ENCODE measurements at regions not wholly inside any gene's neighbourhood (a gene's known extent, or its start where the extent isn't known, plus 50 kb on each side); places are given as distances from the start of the nearest gene placed in this dataset.

DNA sequence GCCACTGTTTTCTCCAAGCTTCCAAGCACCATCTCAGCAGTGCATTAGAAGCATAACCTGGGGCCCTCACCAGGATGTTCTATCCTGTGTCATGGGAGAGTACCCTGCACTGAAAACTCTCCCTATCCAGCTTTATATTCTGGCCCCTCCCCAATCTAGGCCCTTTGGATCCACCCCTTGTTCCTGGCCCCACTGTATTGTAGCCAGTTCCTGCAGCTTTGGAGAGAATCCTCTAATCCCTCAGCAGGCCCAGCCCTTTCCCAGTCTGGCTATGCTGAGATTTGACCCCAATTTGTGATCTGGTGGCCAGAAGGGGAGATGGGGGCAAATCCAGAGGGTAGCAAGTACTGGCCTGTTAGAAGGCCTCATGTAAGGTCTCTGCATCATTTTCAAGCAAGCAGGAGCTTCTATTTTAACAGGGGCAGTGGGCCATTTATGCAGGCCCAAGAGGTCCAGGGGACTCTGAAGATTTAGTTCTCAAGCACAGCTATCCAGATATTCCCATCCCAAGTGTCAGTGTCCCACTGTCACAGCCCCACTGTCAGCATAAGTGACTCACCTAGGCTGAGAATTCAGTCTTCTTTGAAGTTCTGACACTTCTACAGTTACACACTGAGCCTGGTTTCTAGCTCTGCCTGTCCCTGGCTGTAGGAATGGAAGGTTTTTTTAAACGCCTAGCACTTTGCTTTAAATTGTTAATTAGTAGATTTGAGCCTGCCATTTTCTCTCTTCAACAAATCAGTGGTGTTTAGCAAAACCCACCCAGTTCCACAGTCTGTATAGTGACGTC is 589.5 kb upstream of the CADM1 start:
- intact Hi-C loops (cut with DNase I) = no loop called here
- DNase-seq (ENCODE audit: low spot score) = no peak
- ATAC-seq = no peak

DNA sequence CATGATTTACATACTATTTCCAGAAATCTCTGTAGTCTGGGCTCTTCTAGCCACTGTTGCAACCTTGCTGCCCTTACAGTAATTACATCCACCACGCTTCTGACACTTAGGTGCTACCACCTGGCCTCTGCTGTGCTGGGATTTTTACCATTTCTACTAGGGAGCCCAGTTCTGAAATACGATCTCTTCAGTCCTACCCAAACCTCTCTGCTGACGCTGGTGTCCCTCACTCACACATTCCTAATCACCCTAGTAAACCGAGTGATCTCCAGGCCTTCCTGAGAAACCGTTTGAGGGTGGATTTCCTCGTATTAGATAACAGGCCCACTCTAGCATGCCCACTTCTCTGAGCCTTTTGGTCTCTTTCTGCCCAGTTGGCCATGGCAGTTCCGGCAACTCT is 588.9 kb upstream of the CADM1 start:
- intact Hi-C loops (cut with DNase I) = no loop called here
- DNase-seq (ENCODE audit: low spot score) = no peak
- no peak for ATAC-seq

DNA sequence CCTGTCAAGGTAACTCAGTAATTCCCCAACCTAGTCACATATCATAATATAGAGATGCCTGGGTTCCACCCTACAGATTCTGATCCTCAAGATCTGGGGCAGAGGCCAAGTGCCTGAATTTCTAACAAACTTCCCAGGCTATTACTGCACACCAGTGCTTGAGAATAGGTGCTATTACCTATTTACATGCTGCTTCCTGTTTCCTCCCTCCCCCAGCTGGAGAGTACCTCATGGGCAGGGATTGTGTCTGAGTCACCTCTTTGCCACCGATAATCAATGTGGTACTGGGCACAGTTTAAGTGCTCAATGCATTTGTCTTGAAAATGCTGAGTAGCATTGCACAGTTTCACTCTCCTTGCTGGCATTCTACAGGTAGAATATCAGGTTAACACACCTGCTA is 582.2 kb upstream of the CADM1 start:
- no peak for ATAC-seq

DNA sequence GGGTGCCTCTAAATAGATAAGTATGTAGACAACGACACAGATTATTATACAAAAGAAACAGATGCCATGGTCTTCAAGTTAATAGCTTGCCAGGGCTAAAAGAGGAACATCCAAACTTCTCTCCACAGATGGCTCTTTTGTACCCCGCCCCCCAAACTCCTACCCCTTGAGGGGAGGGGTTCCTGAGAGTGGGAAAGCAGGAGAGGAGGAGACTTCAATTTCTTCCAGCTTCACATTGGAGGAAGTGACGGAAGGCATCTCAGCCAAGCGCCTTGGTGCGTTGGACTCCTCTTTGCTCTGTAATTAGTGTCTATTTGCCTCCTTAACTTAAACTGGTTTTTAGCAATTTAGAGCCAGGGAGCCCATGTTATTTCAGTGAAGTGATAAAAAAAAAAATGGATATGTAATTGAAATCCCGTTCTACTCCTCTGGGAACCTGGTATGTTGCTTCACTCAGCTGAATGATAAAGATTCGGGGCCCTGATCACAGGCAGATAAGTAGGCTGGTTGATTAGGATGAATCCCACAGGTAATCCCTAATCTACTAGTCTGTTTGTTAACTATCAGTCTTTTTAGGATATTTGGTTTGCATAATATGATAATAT is 580.9 kb upstream of the CADM1 start:
- DNase-seq (ENCODE audit: low spot score) = no peak
- ATAC-seq = no peak
- intact Hi-C loops (cut with DNase I) = no loop called here

More for the DNA sequence above, 582.2 kb upstream of the CADM1 start:
- DNase-seq (ENCODE audit: low spot score) = no peak
- intact Hi-C loops (cut with DNase I) = no loop called here

DNA sequence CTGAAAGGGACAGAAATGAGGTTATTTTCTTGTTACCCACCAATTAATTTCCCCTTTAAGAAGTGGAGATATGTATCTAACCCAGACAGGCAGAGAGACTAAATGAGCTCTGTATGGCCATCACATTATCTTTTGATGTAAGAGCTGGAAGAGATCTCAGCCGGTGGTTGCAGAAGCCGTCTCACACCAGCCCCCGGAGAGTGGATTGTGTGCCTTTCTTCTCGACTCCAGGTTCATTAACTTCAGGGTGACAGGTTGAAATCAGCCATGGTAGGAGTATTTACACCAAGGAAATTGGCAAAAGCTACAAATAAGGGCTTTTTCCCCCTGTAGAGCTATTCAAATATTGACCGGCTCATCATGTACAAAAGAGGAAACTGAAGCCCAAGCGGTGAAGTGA is 580.3 kb upstream of the CADM1 start:
- intact Hi-C loops (cut with DNase I) = no loop called here
- DNase-seq (ENCODE audit: low spot score) (no peak), ATAC-seq (no peak)

DNA sequence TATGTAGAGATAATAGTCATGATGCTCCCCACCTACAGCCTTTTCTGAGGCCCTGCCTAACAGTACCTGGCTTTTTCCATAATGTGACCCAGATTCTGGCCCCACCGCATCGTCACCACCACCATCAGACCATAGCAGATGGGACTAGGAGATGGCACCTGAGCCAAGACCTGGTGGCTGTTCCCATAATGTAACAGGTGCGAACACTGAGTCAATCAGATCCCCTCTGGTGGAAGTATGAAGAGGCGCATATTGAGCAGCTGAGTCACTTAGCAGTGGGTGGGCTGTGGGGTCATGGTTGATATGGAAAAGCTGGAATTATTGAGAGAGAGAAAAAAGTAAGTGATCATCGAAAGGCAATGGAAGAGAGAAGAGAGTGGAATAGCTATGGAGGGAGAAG is 578.0 kb upstream of the CADM1 start:
- intact Hi-C loops (cut with DNase I) = no loop called here

DNA sequence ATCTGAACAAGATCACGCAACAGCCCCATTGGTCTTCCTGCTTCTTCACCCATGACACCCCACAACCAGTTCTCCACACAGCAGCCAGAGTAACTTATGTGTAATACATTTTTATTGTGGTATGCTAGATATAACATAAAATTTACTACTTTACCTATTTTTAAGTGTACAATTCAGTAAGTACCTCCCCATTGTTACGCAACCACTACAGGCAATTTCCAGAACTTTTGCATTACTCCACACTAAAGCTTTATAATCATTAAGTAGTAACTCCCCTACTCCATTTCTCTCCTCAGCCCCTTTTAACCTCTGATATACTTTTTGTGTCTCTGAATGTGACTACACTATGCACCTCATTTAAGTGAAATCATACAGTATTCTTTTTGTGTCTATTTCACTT is 575.4 kb upstream of the CADM1 start:
- no peak for DNase-seq (ENCODE audit: low spot score)
- ATAC-seq = no peak
- intact Hi-C loops (cut with DNase I) = no loop called here

More for the DNA sequence above, 578.0 kb upstream of the CADM1 start:
- ATAC-seq (no peak), DNase-seq (ENCODE audit: low spot score) (no peak)

DNA sequence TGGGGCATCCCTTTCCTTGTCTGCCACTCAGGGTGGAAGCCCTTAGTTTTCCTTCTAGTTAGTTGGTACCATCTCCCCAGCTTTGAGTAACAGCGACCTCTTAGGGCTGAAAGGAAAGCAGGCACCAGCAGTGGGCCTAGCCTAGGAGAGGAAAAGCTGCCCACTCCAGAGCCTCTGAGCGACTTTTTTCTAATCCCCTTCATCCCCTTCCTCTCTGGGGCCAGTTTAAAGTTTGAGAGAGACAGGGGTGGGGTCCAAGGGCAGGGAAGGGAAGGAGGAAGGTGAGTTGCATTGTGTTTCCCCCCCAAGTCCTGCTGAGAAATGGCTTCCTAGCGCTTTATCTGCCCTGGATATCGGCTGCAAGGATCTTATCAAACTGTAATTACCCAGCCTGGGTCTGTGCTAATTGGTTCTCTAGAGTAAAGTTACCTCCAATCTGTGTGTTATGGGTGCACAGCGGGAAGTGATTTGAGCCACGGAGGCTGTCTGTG is 573.9 kb upstream of the CADM1 start:
- intact Hi-C loops (cut with DNase I) = no loop called here
- DNase-seq (ENCODE audit: low spot score) (no peak), ATAC-seq (no peak)

DNA sequence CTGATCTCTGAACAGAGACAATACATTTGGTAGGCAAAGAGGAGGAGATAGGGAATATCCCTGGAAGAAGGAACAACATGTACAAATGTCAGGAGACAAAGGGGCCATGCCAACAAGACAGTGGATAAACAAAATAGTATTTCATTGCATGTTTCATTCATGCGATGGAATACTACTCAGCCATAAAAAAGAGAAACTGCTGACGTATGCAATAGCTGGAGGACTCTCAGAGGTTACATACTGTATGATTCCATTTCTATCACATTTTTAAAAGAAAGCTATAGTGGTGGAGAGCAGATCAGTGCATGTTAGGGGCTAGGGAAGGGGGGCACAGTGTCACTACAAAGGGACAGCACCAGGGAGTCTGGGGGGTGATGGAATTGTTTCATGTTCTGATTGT is 572.9 kb upstream of the CADM1 start:
- DNase-seq (ENCODE audit: low spot score) (no peak), ATAC-seq (no peak)
- intact Hi-C loops (cut with DNase I) = no loop called here

DNA sequence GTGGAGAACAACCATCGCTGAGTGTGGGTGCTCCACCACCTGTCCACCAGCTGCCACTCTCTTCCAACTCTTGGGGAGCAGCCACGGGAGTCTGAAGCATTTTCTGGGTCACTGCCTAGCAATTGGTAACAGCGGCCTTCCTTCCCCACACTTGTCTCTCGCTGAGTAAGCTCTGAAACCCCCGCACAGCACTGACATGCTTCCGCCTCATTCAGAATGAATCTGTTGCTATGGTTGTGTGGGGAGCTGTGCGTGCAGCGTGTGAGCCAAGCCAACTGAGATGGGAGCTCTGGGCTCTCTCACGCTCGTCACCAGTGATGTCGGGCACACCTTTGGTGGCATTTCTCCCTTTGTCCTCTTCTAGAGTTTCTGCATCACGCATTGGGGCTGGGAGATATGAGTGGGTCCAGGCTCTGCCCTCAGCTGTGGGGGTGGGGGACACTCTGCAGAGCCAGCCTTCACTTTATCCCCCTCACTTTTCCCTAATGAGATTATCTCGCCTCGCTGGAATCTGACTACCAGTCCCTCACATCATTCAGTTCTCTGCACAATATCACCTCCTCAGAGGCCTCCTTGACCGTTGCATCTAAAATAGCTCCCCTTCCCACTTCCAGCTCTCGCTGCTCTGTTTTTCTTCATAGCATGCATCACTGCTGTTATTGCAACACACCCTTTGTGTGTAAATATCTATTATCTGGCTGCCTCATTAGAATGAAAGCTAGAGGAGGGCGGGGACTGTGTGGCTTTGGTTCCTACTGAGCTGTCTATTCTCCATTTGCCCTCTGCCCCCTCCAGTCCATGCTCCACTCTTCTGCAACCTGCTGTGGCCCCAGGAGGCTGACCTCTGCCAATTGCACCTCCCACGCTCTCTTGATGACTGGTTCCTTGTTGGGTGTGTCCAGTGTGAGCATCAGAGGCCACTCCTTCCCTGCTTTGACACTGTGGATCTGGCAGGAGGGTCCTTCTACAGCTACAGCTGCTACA is 569.9 kb upstream of the CADM1 start:
- no peak for ATAC-seq
- intact Hi-C loops (cut with DNase I) = no loop called here
- DNase-seq (ENCODE audit: low spot score) = no peak

DNA sequence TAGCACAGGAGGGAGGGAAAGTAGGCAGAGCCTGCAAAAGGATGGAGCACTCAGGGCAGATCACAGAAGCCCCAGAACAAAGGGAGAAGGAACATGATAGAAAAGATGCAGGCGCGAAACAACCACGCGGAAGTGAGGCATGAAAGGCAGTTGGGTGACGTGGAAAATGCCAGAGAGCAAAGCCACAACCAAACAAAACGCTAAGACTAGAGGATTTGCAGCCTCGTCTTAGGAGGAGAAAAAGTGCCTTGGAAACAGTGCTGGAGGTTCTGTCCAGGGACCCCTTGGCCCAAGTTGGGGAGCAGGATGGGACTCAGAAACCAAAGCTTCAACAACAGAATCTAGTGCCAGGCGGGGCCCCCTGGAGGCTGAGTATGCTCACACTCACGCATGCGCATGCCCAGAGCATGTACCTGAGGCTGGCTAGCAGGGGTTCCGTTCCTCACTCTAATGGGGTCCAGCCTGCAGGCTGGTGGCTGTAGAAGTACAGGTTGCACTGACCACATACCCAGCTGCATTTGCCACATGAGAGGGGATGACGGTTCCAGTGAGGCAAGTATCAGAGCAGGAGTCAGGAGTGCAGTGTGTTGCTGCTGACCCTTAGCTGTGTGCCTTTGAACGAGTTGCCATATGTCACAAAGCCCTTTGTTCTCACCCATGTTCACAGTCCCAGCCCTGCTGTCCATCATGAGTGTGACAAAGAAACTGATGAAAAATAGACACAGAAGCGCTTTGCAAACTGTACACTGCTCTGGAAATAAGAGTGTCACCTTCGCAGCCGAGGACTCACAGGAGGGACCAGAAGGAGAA is 568.6 kb upstream of the CADM1 start:
- no peak for ATAC-seq
- no peak for DNase-seq (ENCODE audit: low spot score)
- intact Hi-C loops (cut with DNase I) = no loop called here

DNA sequence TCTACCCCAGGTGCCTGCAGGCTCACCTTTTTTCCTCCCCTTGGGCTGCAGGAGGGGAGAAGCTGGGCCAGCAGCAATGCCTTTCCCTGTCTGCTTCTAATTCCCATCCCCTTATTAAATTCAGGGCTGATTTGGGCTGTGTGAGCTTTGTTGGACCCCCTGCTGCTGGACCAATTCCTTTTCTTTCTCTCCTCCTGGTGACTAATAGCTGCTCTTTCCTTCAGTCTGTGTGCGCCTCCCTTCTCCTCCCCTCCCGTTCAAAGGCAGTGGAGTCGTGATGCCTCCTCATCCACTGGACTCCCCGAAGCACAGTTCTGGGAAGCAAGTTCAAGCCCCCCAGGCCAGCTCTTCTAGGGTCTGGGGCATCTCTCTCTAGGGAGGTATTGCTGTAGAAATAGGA is 567.9 kb upstream of the CADM1 start:
- ATAC-seq = no peak

DNA sequence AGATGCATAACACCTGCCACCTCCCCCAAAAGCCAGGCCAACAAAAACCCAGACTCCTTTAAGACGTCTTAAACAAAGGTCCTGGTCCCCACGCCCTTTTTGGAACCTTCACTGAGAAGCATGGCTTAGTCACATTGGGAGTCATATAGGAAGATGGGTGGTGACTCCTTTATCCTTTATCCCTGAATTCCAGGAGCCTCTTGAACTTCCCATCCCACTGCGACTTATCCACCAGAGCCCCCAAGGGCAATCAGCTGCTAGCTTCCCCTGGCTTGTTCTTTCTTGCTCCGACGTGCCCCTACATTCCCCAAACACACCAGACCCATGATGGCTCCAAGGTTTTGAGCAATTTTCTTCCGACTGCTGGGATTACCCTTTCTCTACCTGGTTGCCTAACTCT is 567.0 kb upstream of the CADM1 start:
- no peak for DNase-seq (ENCODE audit: low spot score)
- no peak for ATAC-seq
- intact Hi-C loops (cut with DNase I) = no loop called here

More for the DNA sequence above, 567.9 kb upstream of the CADM1 start:
- intact Hi-C loops (cut with DNase I) = no loop called here
- no peak for DNase-seq (ENCODE audit: low spot score)

DNA sequence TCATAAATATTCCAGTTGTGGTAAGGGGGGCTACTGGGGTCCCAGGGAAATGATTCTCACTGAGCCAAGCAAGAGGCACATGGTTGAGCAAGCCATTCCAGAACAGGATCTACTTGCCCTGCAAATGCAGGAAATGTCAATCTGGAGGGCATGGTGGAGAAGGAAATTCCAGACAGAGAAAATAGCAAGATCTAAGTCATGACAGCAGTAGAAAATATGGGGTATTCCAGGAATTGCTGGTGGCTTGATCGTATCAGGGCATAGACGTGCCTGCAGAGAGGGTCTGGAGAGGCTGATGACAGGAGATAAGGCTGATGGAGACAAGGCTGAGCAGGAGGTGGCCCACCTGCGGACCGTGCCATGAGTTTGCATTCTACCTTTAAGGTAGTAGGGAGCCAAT is 566.3 kb upstream of the CADM1 start:
- ATAC-seq = no peak
- intact Hi-C loops (cut with DNase I) = no loop called here

DNA sequence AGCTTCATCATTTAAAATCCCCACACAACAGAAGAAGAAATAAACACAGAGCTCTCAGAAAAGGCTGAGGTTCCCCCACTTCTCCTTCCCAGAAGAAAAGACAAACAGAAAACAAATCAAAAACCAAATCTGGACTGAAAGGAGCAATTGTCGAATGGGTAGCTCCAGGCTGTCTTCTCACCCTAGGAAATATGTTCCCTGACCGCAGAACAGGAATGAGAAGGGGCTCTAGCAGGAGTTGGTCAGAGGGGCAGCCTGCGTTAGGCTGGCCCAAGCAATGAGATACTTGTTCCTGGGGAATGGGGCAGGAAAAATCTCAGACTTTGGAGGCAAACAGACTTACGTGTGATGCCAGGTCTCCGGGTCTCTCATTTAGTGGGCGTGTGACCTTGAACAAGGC is 562.6 kb upstream of the CADM1 start:
- intact Hi-C loops (cut with DNase I) = no loop called here
- no peak for DNase-seq (ENCODE audit: low spot score)

More for the DNA sequence above, 566.3 kb upstream of the CADM1 start:
- no peak for DNase-seq (ENCODE audit: low spot score)

DNA sequence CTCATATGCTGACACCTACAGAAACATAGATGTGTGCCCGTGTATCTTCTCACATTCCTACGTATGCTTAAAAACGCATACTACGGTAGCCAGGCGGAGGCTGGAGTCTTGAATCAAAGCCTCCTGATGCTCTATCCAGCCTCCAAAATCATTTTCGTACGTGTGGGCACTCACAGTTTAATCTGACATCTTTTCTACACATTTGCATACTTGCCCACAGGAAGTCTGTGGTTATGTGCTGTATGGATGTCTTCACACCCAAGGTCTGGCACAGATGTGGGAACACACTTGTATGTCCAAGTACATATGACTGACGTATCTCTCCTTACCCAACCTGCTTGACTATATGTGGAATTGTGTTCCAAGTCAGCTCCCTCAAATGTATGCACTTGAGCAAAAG is 561.8 kb upstream of the CADM1 start:
- DNase-seq (ENCODE audit: low spot score) (no peak), ATAC-seq (no peak)
- intact Hi-C loops (cut with DNase I) = no loop called here

More for the DNA sequence above, 562.6 kb upstream of the CADM1 start:
- ATAC-seq = no peak

DNA sequence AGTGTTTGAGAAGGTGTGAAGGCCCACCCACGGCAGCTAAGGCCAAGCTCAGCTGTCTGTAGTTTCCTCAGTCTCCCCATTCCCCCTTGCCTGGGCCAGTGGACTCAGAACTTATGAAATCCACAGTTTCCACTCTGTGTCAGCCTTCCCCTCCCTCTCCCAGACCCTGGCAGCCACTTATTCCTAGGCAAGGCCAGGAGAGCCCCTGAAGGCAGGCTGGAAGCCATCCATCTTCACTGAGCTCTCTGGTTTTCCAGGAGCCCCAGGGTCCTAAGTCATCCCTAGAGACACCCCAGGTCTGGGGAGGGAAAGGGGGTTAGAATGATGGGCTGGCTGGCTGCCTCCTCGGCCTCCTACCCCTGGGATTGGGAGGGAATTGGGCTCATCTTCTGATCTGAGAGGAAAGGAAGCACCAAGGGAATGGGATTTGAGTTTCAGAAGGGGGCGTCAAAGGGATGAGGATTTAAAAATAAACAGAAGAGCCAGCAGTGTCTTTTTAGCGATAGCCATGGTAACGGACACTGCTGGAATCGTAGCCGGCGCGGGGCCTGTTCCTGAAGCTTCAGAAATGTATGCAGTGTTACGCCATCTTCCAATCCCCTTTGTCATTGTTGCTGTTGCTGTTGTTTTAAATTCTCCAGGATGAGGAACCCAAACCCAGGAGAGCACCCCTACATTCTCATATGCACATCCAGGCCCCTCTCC is 561.1 kb upstream of the CADM1 start:
- intact Hi-C loops (cut with DNase I) = no loop called here
- DNase-seq (ENCODE audit: low spot score) (no peak), ATAC-seq (no peak)

DNA sequence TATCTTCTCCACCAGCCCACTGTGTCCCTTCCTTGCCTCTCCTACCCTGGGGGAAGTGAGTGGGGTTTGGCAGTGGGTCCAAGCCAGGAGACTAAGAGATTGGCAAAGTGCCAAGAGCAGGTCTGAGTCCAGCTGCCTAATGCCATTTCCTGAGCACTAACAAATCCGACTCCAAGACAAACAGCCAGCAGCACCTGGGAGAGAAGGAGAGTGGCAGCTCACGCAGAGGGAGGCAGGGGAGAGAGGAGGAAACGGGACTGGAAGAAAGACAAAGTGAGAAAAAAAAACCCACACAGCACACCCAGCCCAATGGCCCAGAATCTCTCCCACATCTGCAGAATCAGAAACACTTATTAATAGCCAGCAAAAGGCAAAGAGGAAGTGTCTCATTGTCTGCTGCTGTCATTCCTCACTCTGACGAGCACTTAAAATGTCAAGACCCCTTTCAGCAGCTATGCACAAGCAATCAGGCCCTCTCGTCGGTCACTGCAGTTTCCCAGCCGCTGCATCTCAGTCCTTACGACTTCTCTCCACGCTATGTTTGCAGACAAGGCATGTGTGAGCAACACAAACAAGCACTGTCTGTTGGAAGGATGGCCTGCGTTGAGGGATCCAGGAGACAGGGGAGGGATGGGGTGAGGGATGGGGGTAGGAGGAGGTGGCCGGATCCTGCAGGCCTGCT is 558.4 kb upstream of the CADM1 start:
- intact Hi-C loops (cut with DNase I) = no loop called here
- ATAC-seq = no peak
- DNase-seq (ENCODE audit: low spot score) = no peak

All from sciatic nerve (tissue), 2 donors.